ENCODE measurements at regions not wholly inside any gene's neighbourhood (a gene's known extent, or its start where the extent isn't known, plus 50 kb on each side); places are given as distances from the start of the nearest gene placed in this dataset.

- Histone ChIP-seq H3K27ac (no peak overlapping the region), H3K4me1 (no peaks in the 10 kb centered on the region), H3K36me3 (no peaks in the 10 kb centered on the region), H3K9me3 (peaks cover 3% of the 10 kb centered on the region), H3K27me3 (no peaks in the 10 kb centered on the region), H3K4me3 (no peak overlapping the region)
- DNase-seq (ENCODE audit: extremely low spot score in 2 of 2), result no peak
- intact Hi-C loops (cut with DNase I), result no loop called here
- TF ChIP-seq CTCF (IDR thresholded peaks at IDR 0.05) (no peak), POLR2A (IDR thresholded peaks at IDR 0.05) (no peak), POLR2AphosphoS5 (IDR thresholded peaks at IDR 0.05; ENCODE audit: insufficient read depth in 1 of 2, low read depth in 1 of 2) (no peak)
Observed at GRCh38 chr5:9877488-9877887, 247.3 kb upstream of the TAS2R1 start.

DNA sequence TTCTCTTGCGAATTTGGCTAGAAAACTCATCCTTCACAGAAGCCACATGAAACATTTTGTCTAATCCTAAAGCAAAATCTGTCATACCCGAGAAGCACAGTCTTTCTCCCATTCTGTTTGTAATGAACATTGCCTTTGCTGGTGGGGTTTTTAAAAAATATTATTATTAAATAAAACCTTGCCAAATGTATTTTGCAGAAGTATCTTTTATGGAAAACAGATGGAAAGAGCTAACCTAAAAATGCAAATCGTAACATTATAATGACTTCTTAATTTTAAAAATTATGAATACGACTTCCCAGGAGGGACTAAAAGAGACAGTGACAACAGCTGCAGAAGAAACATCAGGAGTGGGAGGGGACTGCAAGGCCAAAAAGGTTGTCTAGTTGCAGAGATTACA is 246.3 kb upstream of the TAS2R1 start:
- TF ChIP-seq CTCF (IDR thresholded peaks at IDR 0.05) (no peak), POLR2A (IDR thresholded peaks at IDR 0.05) (no peak), POLR2AphosphoS5 (IDR thresholded peaks at IDR 0.05; ENCODE audit: insufficient read depth in 1 of 2, low read depth in 1 of 2) (no peak)
- Histone ChIP-seq H3K4me3 (no peak overlapping the region), H3K27ac (no peak overlapping the region), H3K4me1 (no peaks in the 10 kb centered on the region), H3K36me3 (no peaks in the 10 kb centered on the region), H3K27me3 (no peaks in the 10 kb centered on the region), H3K9me3 (peaks cover 2% of the 10 kb centered on the region)
- DNase-seq (ENCODE audit: extremely low spot score in 2 of 2), result no peak
- intact Hi-C loops (cut with DNase I), result no loop called here

GRCh38 chr5:9869616-9870288 is 239.6 kb upstream of the TAS2R1 start:
- TF ChIP-seq POLR2A (IDR thresholded peaks at IDR 0.05) (no peak), POLR2AphosphoS5 (IDR thresholded peaks at IDR 0.05; ENCODE audit: insufficient read depth in 1 of 2, low read depth in 1 of 2) (no peak), CTCF (IDR thresholded peaks at IDR 0.05) (no peak)
- Histone ChIP-seq H3K9me3 (no peaks in the 10 kb centered on the region), H3K27ac (no peak overlapping the region), H3K27me3 (no peaks in the 10 kb centered on the region), H3K36me3 (no peaks in the 10 kb centered on the region), H3K4me3 (no peak overlapping the region), H3K4me1 (no peaks in the 10 kb centered on the region)
- DNase-seq (ENCODE audit: extremely low spot score in 2 of 2), result no peak
- intact Hi-C loops (cut with DNase I), result no loop called here

DNA sequence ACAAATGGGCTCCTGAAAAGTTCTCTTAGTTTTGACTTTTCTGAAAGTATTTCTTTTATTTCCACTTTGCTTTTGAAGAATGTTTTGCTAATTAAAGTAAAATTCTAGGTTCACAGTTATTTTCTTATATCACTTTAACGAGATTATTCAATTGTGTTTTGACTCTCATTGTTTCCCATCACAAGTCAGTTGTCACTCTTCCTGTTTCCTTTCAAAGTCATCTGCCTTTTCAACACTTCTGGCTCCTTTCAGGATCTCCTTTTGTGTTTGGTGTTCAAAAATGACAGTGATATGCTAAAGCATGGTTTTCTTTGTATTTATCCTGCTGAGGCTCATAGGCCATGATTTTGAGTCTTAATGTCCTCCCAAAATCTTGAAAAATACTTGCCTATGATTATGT is 235.4 kb upstream of the TAS2R1 start:
- TF ChIP-seq POLR2AphosphoS5 (IDR thresholded peaks at IDR 0.05; ENCODE audit: insufficient read depth in 1 of 2, low read depth in 1 of 2), result no peak
- no peak for TF ChIP-seq CTCF (IDR thresholded peaks at IDR 0.05)
- TF ChIP-seq POLR2A (IDR thresholded peaks at IDR 0.05), result no peak
- Histone ChIP-seq H3K9me3 (no peaks in the 10 kb centered on the region), H3K36me3 (no peaks in the 10 kb centered on the region), H3K27ac (no peak overlapping the region), H3K27me3 (no peaks in the 10 kb centered on the region), H3K4me3 (no peak overlapping the region), H3K4me1 (no peaks in the 10 kb centered on the region)
- intact Hi-C loops (cut with DNase I), result no loop called here
- DNase-seq (ENCODE audit: extremely low spot score in 2 of 2), result no peak

- no peaks in the 10 kb centered on the region for H3K9me3 ChIP-seq
- no peak for DNase-seq (ENCODE audit: extremely low spot score in 2 of 2)
- H3K27ac ChIP-seq, result no peak overlapping the region
- no peaks in the 10 kb centered on the region for H3K27me3 ChIP-seq
- H3K36me3 ChIP-seq, result no peaks in the 10 kb centered on the region
- H3K4me1 ChIP-seq, result no peaks in the 10 kb centered on the region
- TF ChIP-seq POLR2AphosphoS5 (IDR thresholded peaks at IDR 0.05; ENCODE audit: insufficient read depth in 1 of 2, low read depth in 1 of 2) (no peak), POLR2A (IDR thresholded peaks at IDR 0.05) (no peak), CTCF (IDR thresholded peaks at IDR 0.05) (no peak)
- intact Hi-C loops (cut with DNase I), result no loop called here
- H3K4me3 ChIP-seq, result no peak overlapping the region
Observed at GRCh38 chr5:9864791-9865190, 234.6 kb upstream of the TAS2R1 start.
